NOMO-1 (cell line): ENCODE measurements at regions not wholly inside any gene's neighbourhood (a gene's known extent, or its start where the extent isn't known, plus 50 kb on each side); places are given as distances from the start of the nearest gene placed in this dataset.
"Not testable (repeated sequence)": the region's sequence is repeated elsewhere in the genome, so short reads cannot be mapped to it uniquely, and the experiment has no call there.

Source experiments
- DNase-seq, 2 experiments: peaks; one replicate each; lab custom pipeline; 2025; ENCODE audit not compliant: unreplicated experiment in 2 of 2; lab: John Stamatoyannopoulos, UW

DNA sequence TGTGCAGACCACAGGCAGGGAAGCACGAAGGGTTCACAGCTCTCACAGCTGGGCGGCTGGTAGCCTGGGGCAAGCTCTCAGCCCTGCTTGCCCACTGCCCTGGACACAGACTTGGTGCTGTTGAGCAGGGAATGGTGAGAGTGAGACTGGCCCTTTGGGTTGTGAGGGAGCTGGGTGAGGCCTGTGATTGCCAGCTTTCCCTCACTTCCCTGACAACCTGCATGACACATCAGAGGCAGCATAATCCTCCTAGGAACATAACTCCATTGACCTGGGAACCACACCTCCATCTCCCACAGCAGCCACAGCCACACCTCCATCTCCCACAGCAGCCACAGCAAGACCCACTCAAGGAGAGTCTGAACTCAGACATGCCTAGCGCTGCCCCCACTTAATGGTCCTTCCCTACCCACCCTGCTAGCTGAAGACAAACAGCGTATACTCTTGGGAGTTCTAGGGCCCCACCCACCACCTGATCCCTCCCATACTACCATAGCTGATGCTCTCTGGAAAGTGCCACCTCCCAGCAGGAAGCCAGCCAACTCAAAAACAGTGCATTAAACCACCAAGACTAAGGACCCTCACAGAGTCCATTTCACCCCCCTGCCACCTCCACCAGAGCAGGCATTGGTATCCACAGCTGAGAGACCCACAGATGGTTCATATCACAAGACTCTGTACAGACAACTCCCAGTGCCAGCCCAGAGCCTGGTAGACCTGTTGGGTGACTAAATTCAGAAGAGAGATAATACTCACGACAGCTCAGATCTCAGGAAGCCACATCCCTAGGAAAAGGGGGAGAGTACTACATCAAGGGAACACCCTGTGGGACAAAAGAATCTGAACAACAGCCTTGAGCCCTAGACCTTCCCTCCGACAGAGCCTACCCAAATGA is 60.2 kb upstream of the PRSS3 start:
- DNase-seq = not testable (repeated sequence)

- DNase-seq = peak; percentile 37 to 65
Measured at GRCh38 chr9:33737811-33738606, 57.4 kb upstream of the PRSS3 start.

GRCh38 chr9:33739398-33739797 is 56.0 kb upstream of the PRSS3 start:
- no peak for DNase-seq

- no peak for DNase-seq
Measured at GRCh38 chr9:33740075-33740474, 55.3 kb upstream of the PRSS3 start.

DNA sequence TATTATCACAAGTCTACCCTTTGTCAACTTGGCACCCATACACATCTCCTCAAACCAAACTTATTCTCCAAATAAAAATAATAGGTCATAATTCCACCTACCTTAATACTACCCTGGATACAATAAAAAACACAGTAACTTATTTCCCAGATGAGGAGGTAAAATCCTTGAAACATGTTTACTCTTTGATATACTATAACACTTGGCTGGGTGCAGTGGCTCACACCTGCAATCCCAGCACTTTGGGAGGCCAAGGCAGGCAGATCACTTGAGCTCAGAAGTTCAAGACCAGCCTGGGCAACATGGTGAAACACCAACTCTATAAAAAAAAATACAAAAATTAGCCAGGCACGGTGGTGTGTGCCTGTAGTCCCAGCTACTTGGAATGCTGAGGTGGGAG is 54.4 kb upstream of the PRSS3 start:
- DNase-seq = not testable (repeated sequence)

DNA sequence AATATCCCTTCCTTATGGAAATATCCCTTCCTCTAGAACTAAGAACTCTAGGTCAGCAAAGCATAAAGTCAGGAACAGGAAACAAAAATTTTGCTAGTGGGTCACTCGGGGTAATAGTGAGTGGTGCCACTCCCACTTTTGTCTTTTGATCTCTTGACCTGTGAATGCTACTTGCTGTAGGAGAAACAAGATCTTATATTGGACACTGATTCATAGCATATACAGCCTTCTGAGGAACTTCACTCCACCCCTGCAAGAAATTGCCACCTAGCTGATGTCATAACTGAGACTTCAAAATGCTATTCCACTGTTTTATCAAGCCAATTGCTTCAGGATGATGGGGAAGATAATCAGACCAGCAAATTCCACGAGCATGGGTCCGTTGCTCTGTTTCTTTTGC is 53.3 kb upstream of the PRSS3 start:
- DNase-seq = no peak

- DNase-seq = no peak
Measured at GRCh38 chr9:33742519-33742918, 52.8 kb upstream of the PRSS3 start.
